Stimulated activated CD4-positive, alpha-beta T cell treated with anti-CD3 and anti-CD28 coated beads, Interleukin-1b, Interleukin-23, amount 100 ng/mL, for 4 hours (primary cell): ENCODE measurements at regions not wholly inside any gene's neighbourhood (a gene's known extent, or its start where the extent isn't known, plus 50 kb on each side); places are given as distances from the start of the nearest gene placed in this dataset.

Source experiments
- DNase-seq, 2 donors: peaks; one replicate each; pipeline ENCODE4 v3.0.0-alpha.2; 2020; ENCODE audit warnings: low read depth in 2 of 2

DNA sequence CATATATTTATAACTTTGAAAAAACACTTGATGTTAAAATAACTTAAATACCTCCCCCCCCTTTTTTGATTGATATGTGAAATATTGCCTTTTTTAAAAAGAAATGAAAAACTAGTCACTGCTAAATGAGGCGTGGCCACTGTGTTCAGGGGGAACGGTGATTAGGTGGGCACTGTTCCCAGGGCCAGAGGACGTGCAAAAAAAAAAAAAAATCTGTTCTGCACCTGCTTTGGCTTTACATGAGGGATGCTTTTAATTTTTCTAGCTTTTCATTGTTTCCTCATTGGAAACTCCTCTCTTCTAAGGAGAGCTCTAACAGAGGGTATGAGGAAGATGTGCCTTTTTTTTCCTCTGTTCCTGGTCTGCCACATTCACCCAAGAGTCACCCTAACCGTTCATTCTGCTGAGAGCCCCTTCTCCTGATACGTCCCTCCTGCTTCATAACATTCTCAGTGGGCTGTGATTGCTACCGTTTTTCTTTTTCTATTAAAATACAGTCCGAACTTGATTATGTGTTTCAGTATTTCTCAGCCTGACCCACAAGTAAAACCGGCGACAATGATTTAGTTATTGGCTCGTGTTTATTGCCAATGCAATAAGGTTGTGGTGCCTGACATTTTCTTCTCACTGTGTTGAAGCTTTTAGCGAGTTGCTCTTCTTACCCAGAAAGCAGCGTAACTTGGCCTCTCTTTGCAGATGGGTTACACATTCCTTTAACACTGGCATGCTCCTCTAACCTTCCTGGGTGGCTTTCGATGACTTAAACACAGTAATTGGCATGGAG, 64.8 kb upstream of the ZNF536 start:
- no peak for DNase-seq

GRCh38 chr19:30309176-30309575, 63.0 kb upstream of the ZNF536 start:
- DNase-seq, result no peak

- no peak for DNase-seq
These were observed 62.1 kb upstream of the ZNF536 start for GRCh38 chr19:30309905-30310601.

GRCh38 chr19:30310602-30311263, 61.5 kb upstream of the ZNF536 start:
- DNase-seq, result no peak

DNA sequence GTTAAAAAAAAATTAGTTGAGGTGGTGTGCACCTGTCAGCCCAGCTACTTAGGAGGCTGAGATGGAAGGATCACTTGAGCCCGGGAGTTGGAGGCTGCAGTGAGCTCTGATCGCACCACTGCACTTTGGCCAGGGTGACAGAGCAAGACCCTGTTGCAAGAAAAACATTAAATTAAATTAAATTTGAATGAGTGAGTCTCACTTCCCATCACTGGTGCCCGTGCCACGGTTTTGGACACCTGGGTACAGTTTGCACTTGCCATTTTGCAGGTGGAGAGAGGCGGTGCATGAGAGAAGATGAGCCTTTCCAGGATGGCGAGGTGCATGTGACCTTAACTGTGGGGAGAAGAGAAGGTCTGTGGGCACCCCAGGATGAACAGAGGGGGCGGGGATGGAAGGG, 60.3 kb upstream of the ZNF536 start:
- DNase-seq, result no peak

DNA sequence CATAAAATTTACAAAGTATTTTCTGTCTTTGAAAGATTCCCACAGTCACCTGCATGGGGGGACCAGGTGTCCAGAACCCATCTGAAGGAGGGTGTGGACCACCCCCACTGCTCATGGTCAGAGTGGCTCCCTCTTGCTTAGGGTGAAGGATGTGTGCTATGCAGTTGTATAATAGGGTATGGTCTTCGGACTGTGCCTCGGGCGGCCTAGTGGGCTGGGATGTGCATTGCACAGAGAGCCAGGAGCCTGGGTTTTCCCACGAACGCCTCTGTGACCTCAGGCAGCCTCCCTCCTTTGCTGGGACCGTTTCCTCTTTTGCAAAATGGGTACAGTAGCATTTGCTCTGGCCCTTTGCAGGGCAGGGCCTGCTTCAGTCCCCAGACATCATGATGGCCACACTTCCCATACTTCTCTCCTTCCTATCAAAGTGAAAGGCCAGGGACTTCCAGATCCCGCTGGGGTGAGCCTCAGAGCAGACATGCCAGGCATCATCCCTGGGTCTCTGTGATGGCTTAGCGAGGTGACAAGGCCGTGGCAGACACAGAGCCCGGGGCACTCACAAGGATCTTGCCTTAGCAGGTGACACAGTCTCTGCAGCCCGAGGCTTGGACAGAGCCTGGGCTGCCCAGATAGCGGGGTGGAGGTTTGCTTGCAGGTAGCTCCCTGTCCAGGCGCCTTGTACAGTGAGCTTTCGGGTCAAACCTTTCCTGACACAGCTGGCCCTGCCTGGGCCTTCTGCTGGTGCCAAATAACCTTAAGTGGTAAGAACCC, 59.4 kb upstream of the ZNF536 start:
- DNase-seq, result no peak

DNA sequence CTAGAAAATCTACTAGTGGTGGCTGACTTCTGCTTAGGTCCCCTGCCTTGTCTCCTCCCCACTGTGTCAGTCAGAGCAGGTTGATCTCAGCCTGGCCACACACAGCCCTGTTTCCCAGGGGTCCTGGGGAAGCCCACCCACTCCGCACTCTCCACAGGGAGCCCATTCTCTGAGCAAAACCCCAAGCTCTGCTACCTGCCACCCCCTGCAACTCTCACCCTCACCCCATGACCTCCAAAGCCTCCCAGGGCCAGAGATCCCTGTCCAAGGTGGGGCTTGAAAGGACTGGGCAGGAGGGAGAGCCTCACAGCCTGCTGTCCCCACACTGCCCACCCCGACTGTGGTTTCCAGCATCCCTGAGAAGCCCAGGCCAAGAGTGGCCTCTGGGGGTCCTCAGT, 58.8 kb upstream of the ZNF536 start:
- no peak for DNase-seq

- DNase-seq, result no peak
These were observed 58.0 kb upstream of the ZNF536 start for GRCh38 chr19:30314056-30314804.

- DNase-seq, result no peak
These were observed 57.4 kb upstream of the ZNF536 start for GRCh38 chr19:30314805-30315155.

DNA sequence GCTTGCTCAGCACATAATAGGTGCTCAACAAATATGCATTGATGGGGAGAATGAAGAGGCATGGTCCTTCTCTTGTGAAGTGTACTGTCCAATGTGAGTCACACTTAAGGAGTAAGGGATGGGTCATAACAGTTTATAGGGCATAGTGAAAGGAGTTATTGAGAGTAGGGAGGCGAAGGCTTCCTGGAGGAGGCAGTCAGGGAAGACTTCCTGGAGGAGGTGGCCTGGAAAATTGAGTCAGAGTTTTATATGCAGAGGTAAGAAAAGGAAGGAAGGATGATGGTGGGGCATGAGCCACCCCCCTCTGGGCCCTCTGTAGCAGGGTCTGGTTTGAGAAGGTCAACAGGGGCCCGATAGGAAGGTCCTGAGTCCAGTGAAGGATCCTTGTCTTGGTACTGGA, 57.0 kb upstream of the ZNF536 start:
- DNase-seq, result no peak

GRCh38 chr19:30316000-30316491, 56.1 kb upstream of the ZNF536 start:
- no peak for DNase-seq

GRCh38 chr19:30316560-30317106, 55.6 kb upstream of the ZNF536 start:
- DNase-seq, result no peak

GRCh38 chr19:30317403-30317802, 54.8 kb upstream of the ZNF536 start:
- DNase-seq, result no peak

- DNase-seq, result no peak
These were observed 53.9 kb upstream of the ZNF536 start for GRCh38 chr19:30318261-30318660.

- DNase-seq, result no peak
These were observed 53.2 kb upstream of the ZNF536 start for GRCh38 chr19:30318936-30319335.

DNA sequence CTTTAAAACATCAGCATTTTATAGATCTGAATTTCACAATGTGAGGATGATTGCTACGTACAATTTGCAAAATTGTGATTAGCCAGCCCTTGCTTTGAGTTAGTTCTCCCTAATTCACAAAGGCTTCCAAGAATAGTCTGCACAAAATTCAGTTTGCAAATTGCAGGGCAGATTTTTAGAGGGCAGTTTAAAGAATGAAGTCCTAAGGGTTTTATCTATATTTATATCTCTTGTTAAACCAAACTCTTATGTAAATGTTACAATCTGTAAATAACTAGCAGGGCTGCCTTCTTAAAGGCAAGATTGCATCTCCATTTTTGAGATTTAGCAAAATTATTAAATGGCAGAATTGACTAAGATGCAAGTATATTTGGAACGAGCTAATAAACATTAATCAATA, 52.8 kb upstream of the ZNF536 start:
- no peak for DNase-seq

DNA sequence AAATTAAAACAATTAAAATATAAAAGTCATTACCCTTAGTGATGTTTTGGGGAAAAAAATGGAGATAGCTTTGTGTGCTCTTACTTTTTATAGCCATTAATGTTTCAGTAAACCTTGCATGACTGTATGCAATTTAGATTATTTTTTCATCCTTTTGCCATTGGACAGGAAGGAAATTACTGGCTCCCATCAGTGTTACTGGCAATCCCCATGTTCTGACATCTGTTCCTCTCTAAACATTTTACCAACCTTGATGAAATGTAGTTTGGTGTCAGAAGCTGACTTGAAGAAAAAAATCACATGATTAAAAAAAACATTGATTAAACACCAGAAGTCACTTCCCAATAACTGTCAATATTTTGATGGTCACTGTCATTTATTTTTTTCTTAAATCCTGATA, 52.3 kb upstream of the ZNF536 start:
- no peak for DNase-seq

- no peak for DNase-seq
These were observed 51.7 kb upstream of the ZNF536 start for GRCh38 chr19:30320466-30320865.

DNA sequence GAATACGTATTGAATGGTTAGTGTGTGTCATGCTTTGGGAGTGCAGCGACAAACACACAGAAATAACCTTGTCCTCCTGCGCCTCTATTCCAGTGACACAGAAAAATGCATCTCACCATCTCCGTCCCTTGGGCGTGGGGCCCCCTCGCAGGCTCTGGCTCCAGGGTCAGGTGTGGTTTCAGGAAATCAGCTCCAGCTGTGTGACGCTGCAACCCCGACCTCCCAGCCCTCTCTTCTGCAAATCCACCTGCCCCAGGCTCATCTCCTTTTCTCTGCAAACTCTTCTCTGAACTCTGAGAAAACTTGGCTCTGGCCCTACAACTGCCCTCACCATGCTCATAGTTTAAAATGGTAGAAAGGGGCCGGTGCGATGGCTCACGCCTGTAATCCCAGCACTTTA, 51.3 kb upstream of the ZNF536 start:
- DNase-seq, result no peak
